Liver (tissue), 8 donors: ENCODE measurements at regions not wholly inside any gene's neighbourhood (a gene's known extent, or its start where the extent isn't known, plus 50 kb on each side); places are given as distances from the start of the nearest gene placed in this dataset.

ENCODE experiments used
- DNase-seq: peaks from one replicate; pipeline ENCODE4 v3.0.0-alpha.2; 2017; ENCODE audit warnings: low spot score
- H3K27ac ChIP-seq, 2 donors: one replicate each; pipeline ENCODE4 v1.7.0; 2013; ENCODE audit warnings: inconsistent platforms in 2 of 2, low read length in 2 of 2, control low read depth in 1 of 2, low read depth in 1 of 2, mild to moderate bottlenecking in 1 of 2
- H3K27me3 ChIP-seq, 4 donors: one replicate each; pipeline versions ENCODE4 v1.6.1 to v1.7.0; 2013; ENCODE audit warnings: low read length in 3 of 4, inconsistent platforms in 1 of 4, mild to moderate bottlenecking in 1 of 4, moderate library complexity in 1 of 4; ENCODE audit not compliant: control insufficient read depth in 4 of 4, insufficient read depth in 4 of 4
- H3K36me3 ChIP-seq, 4 donors: one replicate each; pipeline versions ENCODE4 v1.6.1 to v1.7.0; 2013; ENCODE audit warnings: low read length in 3 of 4, mild to moderate bottlenecking in 3 of 4, low read depth in 1 of 4, moderate library complexity in 1 of 4; ENCODE audit not compliant: control insufficient read depth in 4 of 4, insufficient read depth in 3 of 4
- H3K4me1 ChIP-seq, 4 donors: one replicate each; pipeline versions ENCODE4 v1.6.1 to v1.7.0; 2013; ENCODE audit warnings: low read length in 3 of 4, mild to moderate bottlenecking in 3 of 4, moderate library complexity in 1 of 4; ENCODE audit not compliant: control insufficient read depth in 4 of 4, insufficient read depth in 4 of 4
- H3K4me3 ChIP-seq, 3 donors: one replicate each; pipeline versions ENCODE4 v1.6.1 to v1.7.0; 2013; ENCODE audit warnings: low read length in 3 of 3, control low read depth in 1 of 3, low read depth in 1 of 3, mild to moderate bottlenecking in 1 of 3
- H3K9ac ChIP-seq, 2 donors: one replicate each; pipeline ENCODE4 v1.7.0; 2013; ENCODE audit warnings: low read length in 2 of 2, mild to moderate bottlenecking in 2 of 2, moderate library complexity in 2 of 2, control low read depth in 1 of 2, low read depth in 1 of 2
- H3K9me3 ChIP-seq, 4 donors: one replicate each; pipeline versions ENCODE4 v1.6.1 to v1.7.0; 2013; ENCODE audit warnings: low read length in 3 of 4; ENCODE audit not compliant: control insufficient read depth in 4 of 4
- ATF3 ChIP-seq: IDR thresholded peaks from 2 replicates; pipeline ENCODE4 v1.6.1; 2016; ENCODE audit warnings: antibody characterized with exemption
- EGR1 ChIP-seq, 2 donors: IDR thresholded peaks; 2 replicates each; pipeline ENCODE4 v1.6.1; 2016 to 2018; ENCODE audit warnings: antibody characterized with exemption in 2 of 2, low read depth in 2 of 2
- FOXA1 ChIP-seq: IDR thresholded peaks from 2 replicates; pipeline ENCODE4 v1.6.1; 2016; ENCODE audit warnings: antibody characterized with exemption
- FOXA2 ChIP-seq: IDR thresholded peaks from 2 replicates; pipeline ENCODE4 v1.6.1; 2016; ENCODE audit warnings: antibody characterized with exemption
- HNF4G ChIP-seq: IDR thresholded peaks from 2 replicates; pipeline ENCODE4 v1.6.1; 2016; ENCODE audit warnings: antibody characterized with exemption
- JUND ChIP-seq, 2 donors: IDR thresholded peaks; 2 replicates each; pipeline ENCODE4 v1.6.1; 2016; ENCODE audit warnings: antibody characterized with exemption in 2 of 2
- NR2F2 ChIP-seq: IDR thresholded peaks from 2 replicates; pipeline ENCODE4 v1.6.1; 2016; ENCODE audit warnings: antibody characterized with exemption
- REST ChIP-seq: IDR thresholded peaks from 2 replicates; pipeline ENCODE4 v1.6.1; 2016; ENCODE audit warnings: antibody characterized with exemption, mild to moderate bottlenecking
- RXRA ChIP-seq, 2 donors: IDR thresholded peaks; 2 replicates each; pipeline ENCODE4 v1.6.1; 2017 to 2018; ENCODE audit warnings: antibody characterized with exemption in 2 of 2, mild to moderate bottlenecking in 1 of 2
- TAF1 ChIP-seq: conservative IDR thresholded peaks from 2 replicates; pipeline ENCODE4 v1.6.1; 2016; ENCODE audit warnings: antibody characterized with exemption, mild to moderate bottlenecking
- WGBS: extraction: QIAGEN DNeasy Blood & Tissue Kit; methylation state at CpG from one replicate; pipeline ENCODE4 v1.1.7; 2013; 5-methylcytosine and 5-hydroxymethylcytosine counted together
- TF ChIP-seq, protein P1 (sequence below): IDR thresholded peaks from 2 replicates; pipeline ENCODE4 v1.6.1; 2016; ENCODE audit warnings: antibody characterized with exemption
- TF ChIP-seq, protein P2 (sequence below): fragments of 150-350 bp; IDR thresholded peaks from 2 replicates; pipeline ENCODE4 v1.5.1; 2017; ENCODE audit warnings: improper control_type of control experiment, low read depth, low read length; ENCODE audit not compliant: missing input control
- TF ChIP-seq, protein P3 (sequence below): IDR thresholded peaks from 2 replicates; pipeline ENCODE4 v1.6.1; 2016; ENCODE audit warnings: antibody characterized with exemption
- donor health status: healthy.
- donor health status: healthy.
- donor health status: healthy.
- donor health status: healthy.
- donor health status: healthy.

DNA sequence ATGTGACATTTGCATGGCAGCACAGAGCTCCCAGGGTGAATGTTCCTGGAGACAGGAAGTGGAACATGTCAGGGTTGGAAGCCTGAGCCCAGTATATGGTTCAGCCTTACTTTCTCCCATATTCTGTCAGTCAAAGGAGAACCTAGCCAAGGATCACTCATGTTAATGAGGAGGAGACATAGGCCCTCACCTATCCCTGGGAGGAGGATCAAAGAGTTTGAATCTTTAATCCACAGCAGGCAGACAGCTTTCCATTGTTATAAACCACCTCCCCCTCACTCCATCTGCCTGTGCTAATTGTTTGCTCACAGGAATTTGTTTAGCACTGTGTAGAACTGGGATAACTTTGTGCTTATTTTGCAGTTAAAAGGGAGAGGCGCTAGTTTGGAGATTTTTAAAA is 1069.1 kb downstream of the EFNB2 start:
- no peak for DNase-seq
- no peak overlapping the region for H3K27ac ChIP-seq
- no peak overlapping the region for H3K9ac ChIP-seq
- no peaks in the 10 kb centered on the region for H3K9me3 ChIP-seq
- no peak overlapping the region for H3K4me3 ChIP-seq
- peaks cover 0 to 3% (median 0%) of the 10 kb centered on the region in 4 donors for H3K27me3 ChIP-seq
- no peaks in the 10 kb centered on the region for H3K36me3 ChIP-seq
- WGBS, result 58% methylated on average over 1 of the region's 1 CpG
- no peaks in the 10 kb centered on the region for H3K4me1 ChIP-seq
- TF ChIP-seq EGR1 (IDR thresholded peaks at IDR 0.05; ENCODE audit: low read depth in 2 of 2), result no peak

DNA sequence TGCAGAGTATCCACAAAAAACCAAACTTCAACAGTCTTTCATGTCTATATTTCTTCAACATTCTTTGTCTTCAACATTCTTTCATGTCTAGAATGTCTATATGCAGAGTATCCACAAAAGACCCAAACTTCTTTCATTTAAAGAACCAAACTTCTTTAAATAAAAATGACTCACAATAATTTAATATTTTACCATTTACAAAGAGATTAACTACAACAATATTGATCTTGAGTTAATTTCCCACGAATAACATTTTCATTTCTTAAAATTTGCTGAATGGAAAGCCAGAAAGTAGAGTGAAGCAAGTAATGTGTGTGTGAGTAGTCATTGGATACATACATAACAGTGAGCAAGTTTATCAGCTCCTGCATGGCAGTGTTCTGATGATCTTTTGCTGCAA is 1069.7 kb downstream of the EFNB2 start, which contains the start of gene DAOA:
DAOA (plus strand) TSS at position 301 of the 400 bp plus-strand sequence.
- TF ChIP-seq NR2F2 (no peak), ATF3 (no peak), REST (no peak), HNF4G (no peak), RXRA (IDR thresholded peaks at IDR 0.05) (no peak), FOXA1 (no peak), FOXA2 (no peak)
- TF ChIP-seq, protein P1, sequence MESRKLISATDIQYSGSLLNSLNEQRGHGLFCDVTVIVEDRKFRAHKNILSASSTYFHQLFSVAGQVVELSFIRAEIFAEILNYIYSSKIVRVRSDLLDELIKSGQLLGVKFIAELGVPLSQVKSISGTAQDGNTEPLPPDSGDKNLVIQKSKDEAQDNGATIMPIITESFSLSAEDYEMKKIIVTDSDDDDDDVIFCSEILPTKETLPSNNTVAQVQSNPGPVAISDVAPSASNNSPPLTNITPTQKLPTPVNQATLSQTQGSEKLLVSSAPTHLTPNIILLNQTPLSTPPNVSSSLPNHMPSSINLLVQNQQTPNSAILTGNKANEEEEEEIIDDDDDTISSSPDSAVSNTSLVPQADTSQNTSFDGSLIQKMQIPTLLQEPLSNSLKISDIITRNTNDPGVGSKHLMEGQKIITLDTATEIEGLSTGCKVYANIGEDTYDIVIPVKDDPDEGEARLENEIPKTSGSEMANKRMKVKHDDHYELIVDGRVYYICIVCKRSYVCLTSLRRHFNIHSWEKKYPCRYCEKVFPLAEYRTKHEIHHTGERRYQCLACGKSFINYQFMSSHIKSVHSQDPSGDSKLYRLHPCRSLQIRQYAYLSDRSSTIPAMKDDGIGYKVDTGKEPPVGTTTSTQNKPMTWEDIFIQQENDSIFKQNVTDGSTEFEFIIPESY, result no peak
- TF ChIP-seq, protein P2, sequence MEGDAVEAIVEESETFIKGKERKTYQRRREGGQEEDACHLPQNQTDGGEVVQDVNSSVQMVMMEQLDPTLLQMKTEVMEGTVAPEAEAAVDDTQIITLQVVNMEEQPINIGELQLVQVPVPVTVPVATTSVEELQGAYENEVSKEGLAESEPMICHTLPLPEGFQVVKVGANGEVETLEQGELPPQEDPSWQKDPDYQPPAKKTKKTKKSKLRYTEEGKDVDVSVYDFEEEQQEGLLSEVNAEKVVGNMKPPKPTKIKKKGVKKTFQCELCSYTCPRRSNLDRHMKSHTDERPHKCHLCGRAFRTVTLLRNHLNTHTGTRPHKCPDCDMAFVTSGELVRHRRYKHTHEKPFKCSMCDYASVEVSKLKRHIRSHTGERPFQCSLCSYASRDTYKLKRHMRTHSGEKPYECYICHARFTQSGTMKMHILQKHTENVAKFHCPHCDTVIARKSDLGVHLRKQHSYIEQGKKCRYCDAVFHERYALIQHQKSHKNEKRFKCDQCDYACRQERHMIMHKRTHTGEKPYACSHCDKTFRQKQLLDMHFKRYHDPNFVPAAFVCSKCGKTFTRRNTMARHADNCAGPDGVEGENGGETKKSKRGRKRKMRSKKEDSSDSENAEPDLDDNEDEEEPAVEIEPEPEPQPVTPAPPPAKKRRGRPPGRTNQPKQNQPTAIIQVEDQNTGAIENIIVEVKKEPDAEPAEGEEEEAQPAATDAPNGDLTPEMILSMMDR, result no peak
- H3K9me3 ChIP-seq, result no peaks in the 10 kb centered on the region

DNA sequence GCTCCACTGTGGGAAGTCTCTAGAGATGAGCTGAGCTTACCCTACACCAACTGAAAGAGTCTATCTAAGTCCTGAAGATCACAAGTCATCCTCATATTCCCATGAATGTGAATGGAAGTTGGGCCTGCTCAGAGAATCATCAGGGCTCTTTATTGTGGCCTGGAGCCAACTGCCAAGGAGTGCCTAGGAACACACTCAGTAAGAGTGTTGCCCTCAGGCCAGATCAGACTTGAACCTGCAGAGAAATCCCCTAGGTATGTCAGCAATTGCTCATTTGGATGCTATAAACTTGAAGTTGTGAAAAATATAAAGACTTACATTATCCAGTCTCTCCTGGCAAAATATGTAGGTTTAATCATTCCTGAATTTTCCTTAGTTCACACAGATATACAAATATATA is 1070.2 kb downstream of the EFNB2 start:
- peaks cover 0 to 3% (median 0%) of the 10 kb centered on the region in 4 donors for H3K27me3 ChIP-seq
- H3K4me3 ChIP-seq, result no peak overlapping the region
- no peaks in the 10 kb centered on the region for H3K36me3 ChIP-seq
- no peak overlapping the region for H3K27ac ChIP-seq
- H3K9me3 ChIP-seq, result no peaks in the 10 kb centered on the region
- DNase-seq, result no peak
- no peaks in the 10 kb centered on the region for H3K4me1 ChIP-seq
- no peak overlapping the region for H3K9ac ChIP-seq
- TF ChIP-seq, protein P3, sequence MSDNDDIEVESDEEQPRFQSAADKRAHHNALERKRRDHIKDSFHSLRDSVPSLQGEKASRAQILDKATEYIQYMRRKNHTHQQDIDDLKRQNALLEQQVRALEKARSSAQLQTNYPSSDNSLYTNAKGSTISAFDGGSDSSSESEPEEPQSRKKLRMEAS, result no peak
- TF ChIP-seq, protein P2, result no peak
- TF ChIP-seq, protein P1, result no peak
- TF ChIP-seq EGR1 (IDR thresholded peaks at IDR 0.05; ENCODE audit: low read depth in 2 of 2) (no peak), HNF4G (no peak), TAF1 (no peak), JUND (IDR thresholded peaks at IDR 0.05) (no peak), ATF3 (no peak), RXRA (IDR thresholded peaks at IDR 0.05) (no peak)

More for the DNA sequence above, 1069.7 kb downstream of the EFNB2 start, which contains the start of gene DAOA:
- no peak within 1 kb of the TSS for H3K4me3 ChIP-seq
- 52% methylated on average over 1 of the region's 1 CpG for WGBS
- DNase-seq, result no peak
- H3K4me1 ChIP-seq, result no peaks in the 10 kb centered on the region
- H3K27ac ChIP-seq, result no peak within 1 kb of the TSS
- peaks cover 0 to 3% (median 0%) of the 10 kb centered on the region in 4 donors for H3K27me3 ChIP-seq
- no peak within 1 kb of the TSS for H3K9ac ChIP-seq
- no peaks in the 10 kb centered on the region for H3K36me3 ChIP-seq
